SK-N-SH treated with all-trans-retinoic acid at 6 μM for 48 hours (cell line): ENCODE measurements at regions not wholly inside any gene's neighbourhood (a gene's known extent, or its start where the extent isn't known, plus 50 kb on each side); places are given as distances from the start of the nearest gene placed in this dataset.
"Not testable (repeated sequence)": the region's sequence is repeated elsewhere in the genome, so short reads cannot be mapped to it uniquely, and the experiment has no call there.

Experiments
- ARNTL ChIP-seq: fragments of 450-650 bp; formaldehyde crosslinking; IDR thresholded peaks from 2 replicates; pipeline ENCODE4 v1.5.0; 2020; ENCODE audit warnings: low read depth, mild to moderate bottlenecking, moderate library complexity, borderline replicate concordance
- CSDC2 ChIP-seq: fragments of 250-450 bp; sonication (Bioruptor Pico); IDR thresholded peaks from 2 replicates; pipeline ENCODE4 v1.5.0; 2020; ENCODE audit warnings: mild to moderate bottlenecking, moderate library complexity
- CSRNP3 ChIP-seq: fragments of 250-450 bp; sonication (Bioruptor Pico); IDR thresholded peaks from 2 replicates; pipeline ENCODE4 v1.5.1; 2021; ENCODE audit warnings: mild to moderate bottlenecking, moderate library complexity
- ESRRG ChIP-seq: fragments of 250-450 bp; sonication (Bioruptor Pico); IDR thresholded peaks from 2 replicates; pipeline ENCODE4 v1.6.1; 2021; ENCODE audit warnings: mild to moderate bottlenecking
- GLIS3 ChIP-seq: fragments of 250-450 bp; sonication (Bioruptor Pico); IDR thresholded peaks from 2 replicates; pipeline ENCODE4 v1.5.0; 2020; ENCODE audit warnings: mild to moderate bottlenecking, moderate library complexity
- PATZ1 ChIP-seq: fragments of 250-450 bp; sonication (Bioruptor Pico); IDR thresholded peaks from 2 replicates; pipeline ENCODE4 v1.8.0; 2020; ENCODE audit warnings: mild to moderate bottlenecking, moderate library complexity, borderline replicate concordance
- RARB ChIP-seq: fragments of 250-450 bp; sonication (Bioruptor Pico); IDR thresholded peaks from 2 replicates; pipeline ENCODE4 v1.8.0; 2021; ENCODE audit warnings: mild to moderate bottlenecking, moderate library complexity
- SNAI2 ChIP-seq: fragments of 250-450 bp; sonication (Bioruptor Pico); IDR thresholded peaks from 2 replicates; pipeline ENCODE4 v1.5.0; 2020; ENCODE audit warnings: mild to moderate bottlenecking, moderate library complexity
- TCF4 ChIP-seq: fragments of 250-450 bp; sonication (Bioruptor Pico); IDR thresholded peaks from 2 replicates; pipeline ENCODE4 v1.8.0; 2021; ENCODE audit warnings: mild to moderate bottlenecking, moderate library complexity, borderline replicate concordance
- TOX ChIP-seq: fragments of 250-450 bp; sonication (Bioruptor Pico); IDR thresholded peaks from 2 replicates; pipeline ENCODE4 v1.8.0; 2021; ENCODE audit warnings: mild to moderate bottlenecking, moderate library complexity, borderline replicate concordance
- ZC3H10 ChIP-seq: fragments of 250-450 bp; sonication (Bioruptor Pico); IDR thresholded peaks from 2 replicates; pipeline ENCODE4 v1.5.1; 2021; ENCODE audit warnings: mild to moderate bottlenecking, moderate library complexity
- ZNF8 ChIP-seq: fragments of 450-650 bp; formaldehyde crosslinking; IDR thresholded peaks from 2 replicates; pipeline ENCODE4 v1.5.0; 2020; ENCODE audit warnings: mild to moderate bottlenecking, moderate library complexity
- TF ChIP-seq, protein P1 (sequence below): fragments of 250-450 bp; sonication (Bioruptor Pico); IDR thresholded peaks from 2 replicates; pipeline ENCODE4 v1.5.1; 2020; ENCODE audit warnings: low read depth, mild to moderate bottlenecking, moderate library complexity

GRCh38 chr12:131303576-131303975, 349.9 kb downstream of the ADGRD1 start:
- not testable (repeated sequence) for TF ChIP-seq TOX, RARB, ESRRG, CSDC2, GLIS3, ARNTL, TCF4, ZNF8, SNAI2, PATZ1, CSRNP3, ZC3H10 (CRISPR knock-in tag)
- TF ChIP-seq, protein P1, sequence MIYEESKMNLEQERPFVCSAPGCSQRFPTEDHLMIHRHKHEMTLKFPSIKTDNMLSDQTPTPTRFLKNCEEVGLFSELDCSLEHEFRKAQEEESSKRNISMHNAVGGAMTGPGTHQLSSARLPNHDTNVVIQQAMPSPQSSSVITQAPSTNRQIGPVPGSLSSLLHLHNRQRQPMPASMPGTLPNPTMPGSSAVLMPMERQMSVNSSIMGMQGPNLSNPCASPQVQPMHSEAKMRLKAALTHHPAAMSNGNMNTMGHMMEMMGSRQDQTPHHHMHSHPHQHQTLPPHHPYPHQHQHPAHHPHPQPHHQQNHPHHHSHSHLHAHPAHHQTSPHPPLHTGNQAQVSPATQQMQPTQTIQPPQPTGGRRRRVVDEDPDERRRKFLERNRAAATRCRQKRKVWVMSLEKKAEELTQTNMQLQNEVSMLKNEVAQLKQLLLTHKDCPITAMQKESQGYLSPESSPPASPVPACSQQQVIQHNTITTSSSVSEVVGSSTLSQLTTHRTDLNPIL (CRISPR knock-in tag): not testable (repeated sequence)
